HL-60 (cell line): ENCODE measurements at regions not wholly inside any gene's neighbourhood (a gene's known extent, or its start where the extent isn't known, plus 50 kb on each side); places are given as distances from the start of the nearest gene placed in this dataset.

Experiments used
- DNase-seq, 2 experiments: peaks; one replicate each; pipeline ENCODE4 v3.0.0-alpha.2; 2010 to 2020; ENCODE audit warnings: low read depth in 1 of 2, low spot score in 1 of 2
- H3K27ac ChIP-seq: fragments of 250-450 bp; sonication (Bioruptor Pico); replicated peaks from 2 replicates; pipeline ENCODE4 v1.5.1; 2020; ENCODE audit warnings: mild to moderate bottlenecking, moderate library complexity
- H3K27me3 ChIP-seq: fragments of 250-450 bp; sonication (Bioruptor Pico); 2 replicates; pipeline ENCODE4 v1.5.1; 2021; ENCODE audit warnings: mild to moderate bottlenecking, moderate library complexity; ENCODE audit not compliant: insufficient read depth, poor library complexity, severe bottlenecking
- H3K4me3 ChIP-seq: replicated peaks from 2 replicates; pipeline ENCODE4 v1.5.1; 2011; ENCODE audit warnings: mild to moderate bottlenecking, control low read depth, low read length; ENCODE audit not compliant: insufficient read depth
- CTCF ChIP-seq: IDR thresholded peaks from one replicate; pipeline ENCODE4 v1.5.1; 2011; ENCODE audit warnings: low read length, control low read depth, inconsistent platforms; ENCODE audit not compliant: insufficient read depth
- GABPA ChIP-seq: IDR thresholded peaks from 2 replicates; pipeline ENCODE4 v1.6.1; 2012; ENCODE audit warnings: low read depth
- POLR2AphosphoS5 ChIP-seq: IDR thresholded peaks from 2 replicates; pipeline ENCODE4 v1.6.1; 2012; ENCODE audit warnings: low read depth
- REST ChIP-seq: IDR thresholded peaks from 2 replicates; pipeline ENCODE4 v1.6.1; 2012; ENCODE audit warnings: low read depth; ENCODE audit not compliant: insufficient replicate concordance
- SPI1 ChIP-seq: IDR thresholded peaks from 2 replicates; pipeline ENCODE4 v1.6.1; 2012; ENCODE audit warnings: low read depth, mild to moderate bottlenecking, borderline replicate concordance

- Histone ChIP-seq H3K4me3 (no peak overlapping the region), H3K27ac (no peak overlapping the region), H3K27me3 (no peaks in the 10 kb centered on the region)
- no peak for TF ChIP-seq REST
- TF ChIP-seq GABPA, result no peak
- no peak for TF ChIP-seq POLR2AphosphoS5
- TF ChIP-seq SPI1, result no peak
- no peak for TF ChIP-seq CTCF
- DNase-seq, result no peak
Measured at GRCh38 chr12:17358835-17359234, 731.2 kb downstream of the RERGL start.

GRCh38 chr12:17357396-17357795 is 732.6 kb downstream of the RERGL start:
- Histone ChIP-seq H3K4me3 (no peak overlapping the region), H3K27me3 (no peaks in the 10 kb centered on the region), H3K27ac (no peak overlapping the region)
- no peak for DNase-seq
- no peak for TF ChIP-seq POLR2AphosphoS5
- TF ChIP-seq GABPA, result no peak
- no peak for TF ChIP-seq REST
- TF ChIP-seq CTCF, result no peak
- no peak for TF ChIP-seq SPI1

GRCh38 chr12:17352164-17352563 is 737.8 kb downstream of the RERGL start:
- Histone ChIP-seq H3K4me3 (no peak overlapping the region), H3K27ac (no peak overlapping the region), H3K27me3 (no peaks in the 10 kb centered on the region)
- no peak for TF ChIP-seq REST
- no peak for TF ChIP-seq POLR2AphosphoS5
- no peak for TF ChIP-seq GABPA
- peak; percentile 59 for TF ChIP-seq SPI1
- no peak for DNase-seq

GRCh38 chr12:17348311-17348710 is 741.7 kb downstream of the RERGL start:
- TF ChIP-seq REST (no peak), GABPA (no peak), SPI1 (no peak)
- no peak for DNase-seq
- no peak overlapping the region for H3K4me3 ChIP-seq
- H3K27ac ChIP-seq, result no peak overlapping the region
- H3K27me3 ChIP-seq, result no peaks in the 10 kb centered on the region
